HG03439 (cell line): ENCODE measurements at regions not wholly inside any gene's neighbourhood (a gene's known extent, or its start where the extent isn't known, plus 50 kb on each side); places are given as distances from the start of the nearest gene placed in this dataset.
"Not testable (repeated sequence)": the region's sequence is repeated elsewhere in the genome, so short reads cannot be mapped to it uniquely, and the experiment has no call there.

ENCODE experiments used
- ATAC-seq: cut with Tn5 transposase; IDR thresholded peaks from one replicate; pipeline ENCODE4 v1.9.1; 2021; ENCODE audit warnings: mild to moderate bottlenecking, moderate library complexity; ENCODE audit not compliant: unreplicated experiment

DNA sequence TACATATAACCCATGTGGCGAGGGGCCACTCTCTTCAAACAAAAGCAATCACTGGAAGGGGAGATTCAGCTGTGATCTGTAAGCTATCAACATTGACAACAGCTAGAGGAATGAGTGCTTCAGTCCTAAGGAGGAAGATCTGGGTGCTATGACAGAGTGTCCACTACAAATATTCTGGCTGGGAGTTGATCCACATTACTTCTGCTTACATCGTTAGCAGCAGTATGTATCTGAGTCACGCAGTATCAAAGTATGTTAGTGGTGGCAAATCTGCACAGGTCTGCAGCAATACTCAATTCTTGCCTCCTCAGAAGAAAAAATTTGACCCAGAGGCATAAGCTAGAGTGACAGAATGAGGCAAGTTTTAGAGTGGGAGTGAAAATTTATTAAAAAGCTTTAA is 267.0 kb downstream of the PTH2R start:
- ATAC-seq: no peak

DNA sequence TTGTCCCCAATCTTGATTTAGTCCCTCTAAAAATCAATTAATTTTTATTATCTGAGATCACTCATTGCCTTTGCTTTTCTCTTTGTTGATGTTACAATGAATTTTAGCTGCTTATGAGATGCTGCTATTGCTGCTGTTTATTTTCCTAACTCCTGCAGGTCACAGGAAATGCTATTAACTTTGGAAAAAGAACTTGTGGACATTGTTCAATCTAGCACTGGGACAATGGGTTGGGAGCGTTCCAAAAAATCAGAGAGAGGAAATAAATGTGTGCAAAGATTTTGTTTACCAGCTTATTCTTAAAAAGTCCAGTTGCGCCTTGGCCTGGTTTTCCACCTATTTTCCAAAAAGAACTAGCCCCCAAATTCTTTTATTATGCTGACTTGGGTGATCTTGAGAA is 268.3 kb downstream of the PTH2R start:
- no peak for ATAC-seq

- ATAC-seq: not testable (repeated sequence)
Measured at GRCh38 chr2:208685929-208686328, 279.3 kb downstream of the PTH2R start.

GRCh38 chr2:208686665-208687064 is 280.1 kb downstream of the PTH2R start:
- no peak for ATAC-seq

GRCh38 chr2:208687720-208688119 is 281.1 kb downstream of the PTH2R start:
- not testable (repeated sequence) for ATAC-seq

- ATAC-seq: no peak
Measured at GRCh38 chr2:208698114-208698513, 291.5 kb downstream of the PTH2R start.

- no peak for ATAC-seq
Measured at GRCh38 chr2:208708486-208708885, 301.9 kb downstream of the PTH2R start.

- no peak for ATAC-seq
Measured at GRCh38 chr2:208711598-208711997, 305.0 kb downstream of the PTH2R start.

- no peak for ATAC-seq
Measured at GRCh38 chr2:208713066-208713745, 306.6 kb downstream of the PTH2R start.

DNA sequence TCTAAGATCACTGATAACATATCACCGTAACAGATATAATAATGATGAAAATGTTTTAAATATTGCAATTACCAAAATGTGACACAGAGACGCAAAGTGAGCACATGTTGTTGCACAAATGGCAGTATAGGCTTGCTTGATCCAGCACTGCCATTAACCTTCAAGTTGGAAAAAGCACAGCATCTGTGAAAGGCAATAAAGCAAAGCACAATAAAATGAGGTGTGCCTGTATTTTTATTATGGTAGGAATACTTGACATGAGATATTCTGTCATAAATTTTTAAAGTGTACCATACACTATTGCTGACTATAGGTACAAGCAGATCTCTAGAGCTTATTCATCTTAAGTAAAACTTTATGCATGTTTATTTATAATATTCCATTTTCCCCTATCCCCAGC is 312.2 kb downstream of the PTH2R start:
- ATAC-seq: no peak

GRCh38 chr2:208722731-208723130 is 316.1 kb downstream of the PTH2R start:
- ATAC-seq: no peak

DNA sequence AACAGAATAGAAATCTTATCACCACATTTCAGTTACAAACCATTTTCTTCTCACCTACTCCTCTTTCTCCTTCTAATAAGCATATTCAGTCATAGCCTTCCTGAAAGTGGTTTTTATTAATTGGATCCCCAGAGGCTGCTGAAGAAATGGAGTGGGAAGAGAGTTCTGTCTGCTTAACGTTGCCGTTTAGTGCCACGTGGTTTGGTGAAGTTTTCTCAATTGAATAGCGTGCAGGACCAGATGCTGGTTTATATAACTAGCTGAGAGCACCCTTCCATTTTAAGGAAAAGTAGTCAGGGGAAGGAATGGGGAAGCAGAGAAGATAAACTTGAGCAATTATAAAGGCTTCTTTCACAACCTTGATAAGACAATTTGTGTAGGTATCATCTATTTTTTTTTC is 318.7 kb downstream of the PTH2R start:
- ATAC-seq: no peak

DNA sequence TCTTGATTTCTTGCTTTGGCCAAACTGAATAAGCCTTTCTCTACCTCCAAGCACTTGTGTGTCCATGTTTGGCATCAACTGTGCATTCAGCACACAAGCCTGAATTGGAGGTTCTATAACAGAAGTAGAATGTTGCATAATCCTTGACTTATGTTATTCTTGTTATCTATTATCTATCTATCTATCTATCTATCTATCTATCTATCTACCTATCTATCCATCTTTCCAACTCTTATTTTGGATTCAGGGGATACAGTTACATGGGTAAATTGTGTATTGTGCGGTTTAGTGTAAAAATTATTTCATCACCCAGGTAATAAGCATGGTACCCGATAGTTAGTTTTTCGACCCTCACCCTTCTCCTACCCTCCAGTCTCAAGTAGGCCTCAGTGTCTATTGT is 319.6 kb downstream of the PTH2R start:
- ATAC-seq: no peak

GRCh38 chr2:208751663-208752415 is 345.2 kb downstream of the PTH2R start:
- ATAC-seq: not testable (repeated sequence)

GRCh38 chr2:208757364-208757763 is 350.8 kb downstream of the PTH2R start:
- ATAC-seq: no peak

DNA sequence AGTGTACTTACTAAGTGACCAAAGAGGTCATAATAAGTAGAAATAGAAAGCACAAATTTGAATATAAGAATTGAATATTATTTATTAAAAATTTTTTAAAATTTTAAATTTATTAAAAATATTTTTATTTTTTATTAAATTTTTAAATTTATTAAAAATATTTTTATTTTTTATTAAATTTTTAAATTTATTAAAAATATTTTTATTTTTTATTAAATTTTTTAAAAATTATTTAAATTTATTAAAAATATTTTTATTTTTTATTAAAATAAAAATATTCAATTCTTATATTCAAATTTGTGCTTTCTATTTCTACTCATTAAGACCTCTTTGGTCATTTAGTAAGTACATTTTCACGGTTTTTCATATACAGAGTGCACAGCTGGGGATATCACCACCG is 366.5 kb downstream of the PTH2R start:
- not testable (repeated sequence) for ATAC-seq

DNA sequence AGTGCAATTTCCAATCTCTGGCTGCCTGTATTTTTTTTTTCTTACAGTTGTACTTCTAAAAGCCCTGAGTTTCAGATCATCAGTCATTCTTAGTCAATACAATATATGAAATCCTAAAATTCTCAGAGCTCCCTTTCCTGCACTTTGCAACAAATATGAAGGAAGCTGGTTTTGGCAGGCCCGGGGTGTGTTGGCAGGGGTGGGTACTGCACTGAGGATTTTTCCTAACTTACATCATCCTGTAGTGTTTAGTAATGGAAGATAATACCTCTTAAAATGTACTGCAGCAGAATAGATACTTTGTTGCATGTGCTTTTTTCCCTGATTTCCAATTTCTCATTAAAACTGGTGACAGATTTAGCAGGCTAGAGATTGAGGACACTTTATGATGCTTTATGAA is 374.6 kb downstream of the PTH2R start:
- no peak for ATAC-seq

GRCh38 chr2:208782097-208782496 is 375.5 kb downstream of the PTH2R start:
- ATAC-seq: no peak

GRCh38 chr2:208783184-208783583 is 376.6 kb downstream of the PTH2R start:
- no peak for ATAC-seq

DNA sequence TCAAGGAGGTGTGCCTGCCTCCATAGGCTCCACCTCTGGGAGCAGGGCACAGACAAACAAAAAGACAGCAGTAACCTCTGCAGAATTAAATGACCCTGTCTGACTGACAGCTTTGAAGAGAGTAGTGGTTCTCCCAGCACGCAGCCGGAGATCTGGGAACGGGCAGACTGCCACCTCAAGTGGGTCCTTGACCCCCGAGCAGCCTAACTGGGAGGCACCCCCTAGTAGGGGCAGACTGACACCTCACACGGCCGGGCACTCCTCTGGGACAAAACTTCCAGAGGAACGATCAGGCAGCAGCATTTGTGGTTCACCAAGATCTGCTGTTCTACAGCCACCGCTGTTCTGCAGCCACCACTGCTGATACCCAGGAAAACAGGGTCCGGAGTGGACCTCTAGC is 378.2 kb downstream of the PTH2R start:
- ATAC-seq: not testable (repeated sequence)

DNA sequence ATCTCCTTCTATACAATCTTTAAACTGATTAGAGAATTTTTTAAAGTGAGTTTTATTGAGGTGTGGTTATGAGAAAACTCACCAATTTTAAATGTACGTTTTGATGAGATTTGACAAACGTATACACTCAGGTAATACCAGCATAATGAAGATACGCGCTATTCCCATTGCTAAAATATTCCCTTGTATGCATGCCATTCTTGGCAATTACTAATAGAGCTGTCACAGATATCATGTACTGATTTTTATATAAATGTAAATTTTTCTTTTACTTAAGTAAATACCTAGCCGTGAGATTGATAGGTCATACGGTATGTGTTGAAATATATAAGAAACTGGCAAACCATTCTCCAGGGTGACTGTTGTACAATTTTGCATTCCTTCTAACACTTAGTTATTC is 384.7 kb downstream of the PTH2R start:
- no peak for ATAC-seq

- no peak for ATAC-seq
Measured at GRCh38 chr2:208792766-208793165, 386.2 kb downstream of the PTH2R start.

GRCh38 chr2:208793434-208793833 is 386.8 kb downstream of the PTH2R start:
- no peak for ATAC-seq
